Endothelial cell (in vitro differentiated cells): ENCODE measurements at regions not wholly inside any gene's neighbourhood (a gene's known extent, or its start where the extent isn't known, plus 50 kb on each side); places are given as distances from the start of the nearest gene placed in this dataset.

Source experiments
- DNase-seq: peaks from one replicate; pipeline ENCODE4 v3.0.0; 2021; ENCODE audit warnings: low spot score
- H3K27ac Mint-ChIP-seq: one replicate; pipeline ENCODE4 v1.8.0; 2021; ENCODE audit warnings: mixed read lengths, inconsistent platforms; ENCODE audit not compliant: unreplicated experiment
- H3K27me3 Mint-ChIP-seq: one replicate; pipeline ENCODE4 v1.8.0; 2021; ENCODE audit warnings: mild to moderate bottlenecking, moderate library complexity, mixed read lengths, inconsistent platforms; ENCODE audit not compliant: unreplicated experiment
- H3K36me3 Mint-ChIP-seq: one replicate; pipeline ENCODE4 v1.8.0; 2021; ENCODE audit warnings: mild to moderate bottlenecking, low read depth, mixed read lengths, inconsistent platforms; ENCODE audit not compliant: unreplicated experiment
- H3K4me1 Mint-ChIP-seq: one replicate; pipeline ENCODE4 v1.8.0; 2021; ENCODE audit warnings: mild to moderate bottlenecking, mixed read lengths, inconsistent platforms; ENCODE audit not compliant: unreplicated experiment
- H3K4me3 Mint-ChIP-seq: one replicate; pipeline ENCODE4 v1.8.0; 2021; ENCODE audit warnings: mild to moderate bottlenecking, mixed read lengths, inconsistent platforms; ENCODE audit not compliant: unreplicated experiment
- H3K9me3 Mint-ChIP-seq: one replicate; pipeline ENCODE4 v1.8.0; 2021; ENCODE audit warnings: mixed read lengths, inconsistent platforms; ENCODE audit not compliant: unreplicated experiment
- CTCF ChIP-seq: fragments of 200-600 bp; sonication (generic); IDR thresholded peaks from one replicate; pipeline ENCODE4 v1.5.0; 2021; ENCODE audit warnings: antibody characterized with exemption; ENCODE audit not compliant: unreplicated experiment

DNA sequence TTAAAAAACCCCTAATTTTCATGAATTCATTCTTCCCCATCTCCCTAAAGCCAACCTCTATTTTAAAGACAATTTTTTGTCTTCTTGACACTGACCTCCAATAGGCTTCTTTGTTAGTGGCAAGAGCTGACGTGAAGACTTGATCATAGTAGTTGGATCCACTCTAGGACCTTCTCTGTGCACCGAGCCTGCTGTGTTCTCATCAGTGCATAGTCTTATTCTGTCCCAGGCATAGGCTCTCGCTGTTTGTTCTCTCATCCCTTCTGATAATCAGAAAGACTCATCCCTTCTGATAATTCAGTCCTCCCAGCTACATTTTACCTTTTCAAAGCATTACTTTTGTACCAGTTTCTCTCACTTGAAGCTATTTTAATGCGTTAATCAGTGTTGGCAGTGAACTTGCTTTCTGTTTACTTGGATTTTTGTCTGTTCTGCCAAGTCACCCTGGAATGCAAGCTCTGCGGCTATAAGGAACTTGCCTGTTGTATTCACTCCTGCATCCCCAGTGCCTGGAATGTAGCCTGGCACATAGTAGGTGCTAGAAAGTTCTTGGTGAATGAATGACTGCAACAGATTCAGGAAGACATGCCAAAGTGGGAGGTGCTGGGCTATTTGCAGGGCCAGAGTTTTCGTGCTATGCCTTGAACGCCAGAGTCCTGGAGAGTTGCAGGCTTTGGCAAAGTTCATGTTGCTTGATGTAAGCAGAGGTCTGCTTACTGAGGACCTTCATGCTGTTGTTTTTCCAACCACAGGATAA, 147.6 kb upstream of the MPHOSPH6 start:
- no peak for TF ChIP-seq CTCF
- H3K27me3 Mint-ChIP-seq = no peaks in the 10 kb centered on the region
- peaks cover 3% of the 10 kb centered on the region for H3K36me3 Mint-ChIP-seq
- no peak overlapping the region for H3K4me3 Mint-ChIP-seq
- H3K9me3 Mint-ChIP-seq = no peaks in the 10 kb centered on the region
- H3K27ac Mint-ChIP-seq = no peak overlapping the region
- H3K4me1 Mint-ChIP-seq = no peaks in the 10 kb centered on the region
- no peak for DNase-seq

DNA sequence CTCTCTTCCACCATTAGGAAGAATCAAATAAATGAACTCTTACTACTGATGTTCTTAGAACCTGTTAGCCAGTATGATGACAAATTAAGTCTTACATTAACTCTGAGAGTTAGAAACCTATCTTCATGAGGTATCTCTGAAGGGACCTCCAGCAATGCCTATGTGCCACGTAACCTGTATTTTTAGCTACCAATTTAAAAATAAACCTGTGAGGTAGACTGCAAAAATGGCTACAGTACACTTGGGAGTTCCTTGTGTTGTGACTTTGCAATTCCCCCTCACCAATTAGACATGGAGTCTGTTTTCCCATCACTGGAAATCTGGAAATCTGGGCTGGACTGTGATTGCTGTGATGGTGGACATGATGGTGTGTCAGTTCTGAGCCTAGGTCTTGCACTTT, 143.7 kb upstream of the MPHOSPH6 start:
- Mint-ChIP-seq H3K27ac (no peak overlapping the region), H3K4me3 (no peak overlapping the region)
- no peak for TF ChIP-seq CTCF

DNA sequence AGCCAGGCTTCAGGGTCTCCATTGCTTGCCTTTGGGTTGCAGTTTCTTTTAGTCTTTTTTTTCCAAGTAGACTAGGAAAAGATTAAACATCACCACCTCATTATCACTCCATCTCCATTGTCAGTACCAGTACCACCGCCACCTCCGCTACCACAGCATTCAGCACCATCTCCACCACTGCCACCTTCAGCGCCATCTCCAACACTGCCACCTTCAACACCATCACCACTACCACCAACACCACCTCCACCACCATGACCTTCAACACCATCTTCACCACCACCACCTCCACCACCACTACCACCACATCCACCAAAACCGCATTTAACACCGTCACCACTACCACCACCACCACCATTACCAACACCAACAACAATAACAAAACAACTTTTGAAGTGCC, 141.5 kb upstream of the MPHOSPH6 start:
- no peak overlapping the region for H3K27ac Mint-ChIP-seq
- H3K4me1 Mint-ChIP-seq = no peaks in the 10 kb centered on the region
- TF ChIP-seq CTCF = no peak
- no peak overlapping the region for H3K4me3 Mint-ChIP-seq
- peaks cover 3% of the 10 kb centered on the region for H3K36me3 Mint-ChIP-seq
- H3K27me3 Mint-ChIP-seq = no peaks in the 10 kb centered on the region
- no peaks in the 10 kb centered on the region for H3K9me3 Mint-ChIP-seq
- no peak for DNase-seq

More for the DNA sequence above, 143.7 kb upstream of the MPHOSPH6 start:
- Mint-ChIP-seq H3K27me3 (no peaks in the 10 kb centered on the region), H3K4me1 (no peaks in the 10 kb centered on the region), H3K36me3 (peaks cover 3% of the 10 kb centered on the region), H3K9me3 (no peaks in the 10 kb centered on the region)
- DNase-seq = no peak

DNA sequence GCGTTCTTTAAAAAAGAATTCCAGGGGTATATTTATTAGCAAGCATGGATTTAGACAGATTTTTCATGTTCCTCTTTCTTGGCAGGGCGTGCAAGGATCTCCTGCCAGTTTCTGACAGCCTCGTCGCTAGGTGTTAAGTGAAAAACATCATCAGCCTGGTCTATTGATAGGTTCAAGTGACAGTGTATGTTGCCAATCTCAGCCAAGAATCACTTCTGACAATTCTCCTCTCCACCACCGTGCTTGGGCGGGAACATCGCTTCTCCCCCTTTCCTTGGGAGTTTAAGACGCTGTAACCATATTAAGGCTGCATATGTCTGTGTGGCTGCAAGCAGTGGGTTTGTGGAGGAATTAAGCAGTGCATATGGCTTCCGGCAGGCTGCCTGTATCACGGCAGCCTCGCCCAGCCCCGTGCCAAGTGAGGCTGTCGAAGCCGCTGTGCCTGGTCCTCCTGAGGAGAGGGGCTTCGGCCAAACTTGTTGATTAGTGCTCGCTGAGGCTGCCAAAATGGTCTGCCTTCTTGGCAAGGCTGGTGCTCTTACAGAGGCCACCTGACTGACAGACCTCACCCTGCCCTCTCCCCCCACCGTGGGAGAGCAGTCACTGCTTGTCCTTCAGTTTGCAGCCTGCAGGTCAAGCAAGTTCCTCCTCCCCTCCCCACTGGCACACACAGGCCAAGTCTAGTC, 132.2 kb upstream of the MPHOSPH6 start:
- TF ChIP-seq CTCF = no peak
- Mint-ChIP-seq H3K27me3 (no peaks in the 10 kb centered on the region), H3K36me3 (no peaks in the 10 kb centered on the region), H3K4me1 (no peaks in the 10 kb centered on the region), H3K4me3 (no peak overlapping the region), H3K27ac (no peak overlapping the region), H3K9me3 (no peaks in the 10 kb centered on the region)
- DNase-seq = no peak

GRCh38 chr16:82301146-82301755, 131.2 kb upstream of the MPHOSPH6 start:
- Mint-ChIP-seq H3K9me3 (no peaks in the 10 kb centered on the region), H3K36me3 (no peaks in the 10 kb centered on the region)

More at GRCh38 chr16:82301146-82301755, 131.2 kb upstream of the MPHOSPH6 start:
- no peak overlapping the region for H3K4me3 Mint-ChIP-seq
- no peaks in the 10 kb centered on the region for H3K4me1 Mint-ChIP-seq
- DNase-seq = no peak
- no peak overlapping the region for H3K27ac Mint-ChIP-seq
- H3K27me3 Mint-ChIP-seq = no peaks in the 10 kb centered on the region
- TF ChIP-seq CTCF = no peak
